ENCODE measurements at regions not wholly inside any gene's neighbourhood (a gene's known extent, or its start where the extent isn't known, plus 50 kb on each side); places are given as distances from the start of the nearest gene placed in this dataset.
A peak's percentile ranks its signal among the peaks of the same experiment; 100 is the strongest.

GRCh38 chr12:60059180-60059579 is 463.4 kb downstream of the SLC16A7 start:
- H3K27me3 ChIP-seq (ENCODE audit: insufficient read depth, low read depth) = no peaks in the 10 kb centered on the region
- H3K4me3 ChIP-seq = no peak overlapping the region
- no peaks in the 10 kb centered on the region for H3F3A ChIP-seq (ENCODE audit: insufficient read depth, low read depth)
- H3K9me3 ChIP-seq (ENCODE audit: insufficient read depth, low read depth) = no peaks in the 10 kb centered on the region
- no peak overlapping the region for H3K27ac ChIP-seq
- no peaks in the 10 kb centered on the region for H3K79me2 ChIP-seq (ENCODE audit: low read depth)
- DNase-seq = no peak
- no peak overlapping the region for H3K4me2 ChIP-seq
- H3K4me1 ChIP-seq (replicated peaks; ENCODE audit: insufficient read depth) = no peaks in the 10 kb centered on the region
- no peak for TF ChIP-seq CTCF (conservative IDR thresholded peaks at IDR 0.05)
- TF ChIP-seq EZH2 (IDR thresholded peaks at IDR 0.05; ENCODE audit: low read depth) = no peak
- H4K20me1 ChIP-seq (ENCODE audit: insufficient read depth) = no peaks in the 10 kb centered on the region
- BruUV-seq (replicated peaks) = no TSS peak
- no peak overlapping the region for H2AFZ ChIP-seq
- no peaks in the 10 kb centered on the region for H3K36me3 ChIP-seq (ENCODE audit: low read depth)
- CTCF ChIA-PET = no interaction called here
- intact Hi-C loops (cut with micrococcal nuclease; ENCODE audit: unreplicated experiment) = no loop called here
- H3K9me2 ChIP-seq (ENCODE audit: insufficient read depth) = no peaks in the 10 kb centered on the region
- POLR2A ChIA-PET (ENCODE audit: unreplicated experiment) = no interaction called here

- Histone ChIP-seq H3K4me3 (no peak overlapping the region), H3K4me2 (no peak overlapping the region), H3K36me3 (ENCODE audit: low read depth) (no peaks in the 10 kb centered on the region), H3F3A (ENCODE audit: insufficient read depth, low read depth) (no peaks in the 10 kb centered on the region), H3K27me3 (ENCODE audit: insufficient read depth, low read depth) (no peaks in the 10 kb centered on the region), H3K27ac (no peak overlapping the region), H3K9me2 (ENCODE audit: insufficient read depth) (no peaks in the 10 kb centered on the region), H3K4me1 (replicated peaks; ENCODE audit: insufficient read depth) (no peaks in the 10 kb centered on the region; the same call in 1 of the 2 replicates), H3K79me2 (ENCODE audit: low read depth) (no peaks in the 10 kb centered on the region), H4K20me1 (ENCODE audit: insufficient read depth) (no peaks in the 10 kb centered on the region), H3K9me3 (ENCODE audit: insufficient read depth, low read depth) (no peaks in the 10 kb centered on the region; the same call in 1 of the 2 replicates), H2AFZ (no peak overlapping the region)
- no peak for DNase-seq
- BruUV-seq (replicated peaks) = no TSS peak
- CTCF ChIA-PET = no interaction called here
- POLR2A ChIA-PET (ENCODE audit: unreplicated experiment) = interaction anchor here (0.7 kb wide), 1 partner anchor 1003 kb away, joined by 8 read pairs; no protein-coding TSS in a partner anchor
- TF ChIP-seq EZH2 (IDR thresholded peaks at IDR 0.05; ENCODE audit: low read depth) (no peak), CTCF (conservative IDR thresholded peaks at IDR 0.05) (no peak)
- intact Hi-C loops (cut with micrococcal nuclease; ENCODE audit: unreplicated experiment) = no loop called here
Observed at GRCh38 chr12:60066655-60067054, 470.8 kb downstream of the SLC16A7 start.

GRCh38 chr12:60070552-60070951 is 474.7 kb downstream of the SLC16A7 start:
- H3K4me3 ChIP-seq = no peak overlapping the region
- H3F3A ChIP-seq (ENCODE audit: insufficient read depth, low read depth) = no peaks in the 10 kb centered on the region
- TF ChIP-seq CTCF (conservative IDR thresholded peaks at IDR 0.05) (no peak), EZH2 (IDR thresholded peaks at IDR 0.05; ENCODE audit: low read depth) (no peak)
- peak in 1 of 2 experiments; percentile 48 for DNase-seq
- no peak overlapping the region for H2AFZ ChIP-seq
- no peaks in the 10 kb centered on the region for H3K79me2 ChIP-seq (ENCODE audit: low read depth)
- no peaks in the 10 kb centered on the region for H3K27me3 ChIP-seq (ENCODE audit: insufficient read depth, low read depth)
- H3K4me1 ChIP-seq (replicated peaks; ENCODE audit: insufficient read depth) = no peaks in the 10 kb centered on the region; the same call in 1 of the 2 replicates
- H3K4me2 ChIP-seq = no peak overlapping the region
- ChIA-PET POLR2A (ENCODE audit: unreplicated experiment) (no interaction called here), CTCF (no interaction called here)
- no peaks in the 10 kb centered on the region for H3K9me3 ChIP-seq (ENCODE audit: insufficient read depth, low read depth)
- H3K36me3 ChIP-seq (ENCODE audit: low read depth) = no peaks in the 10 kb centered on the region
- H3K9me2 ChIP-seq (ENCODE audit: insufficient read depth) = no peaks in the 10 kb centered on the region
- intact Hi-C loops (cut with micrococcal nuclease; ENCODE audit: unreplicated experiment) = loop anchor here (1.0 kb wide), 1 partner anchor 134 kb away; no protein-coding TSS in a partner anchor
- no TSS peak for BruUV-seq (replicated peaks)
- H3K27ac ChIP-seq = no peak overlapping the region
- H4K20me1 ChIP-seq (ENCODE audit: insufficient read depth) = no peaks in the 10 kb centered on the region
